ENCODE measurements at regions not wholly inside any gene's neighbourhood (a gene's known extent, or its start where the extent isn't known, plus 50 kb on each side); places are given as distances from the start of the nearest gene placed in this dataset.
"Not testable (repeated sequence)": the region's sequence is repeated elsewhere in the genome, so short reads cannot be mapped to it uniquely, and the experiment has no call there.

GRCh38 chr4:188663369-188663768 is 524.1 kb downstream of the TRIML1 start:
- no peak for DNase-seq (ENCODE audit: low read depth)

GRCh38 chr4:188665491-188666457 is 526.5 kb downstream of the TRIML1 start:
- no peak for DNase-seq (ENCODE audit: low read depth)

GRCh38 chr4:188678691-188679090 is 539.5 kb downstream of the TRIML1 start:
- DNase-seq (ENCODE audit: low read depth), result not testable (repeated sequence)

- no peak for DNase-seq (ENCODE audit: low read depth)
These were observed 540.9 kb downstream of the TRIML1 start for GRCh38 chr4:188680004-188680666.

- no peak for DNase-seq (ENCODE audit: low read depth)
These were observed 541.4 kb downstream of the TRIML1 start for GRCh38 chr4:188680667-188681063.

- DNase-seq (ENCODE audit: low read depth), result no peak
These were observed 543.1 kb downstream of the TRIML1 start for GRCh38 chr4:188682321-188682720.

- no peak for DNase-seq (ENCODE audit: low read depth)
These were observed 544.3 kb downstream of the TRIML1 start for GRCh38 chr4:188683571-188683970.

- no peak for DNase-seq (ENCODE audit: low read depth)
These were observed 549.7 kb downstream of the TRIML1 start for GRCh38 chr4:188688956-188689355.

GRCh38 chr4:188691811-188692210 is 552.6 kb downstream of the TRIML1 start:
- DNase-seq (ENCODE audit: low read depth), result no peak

GRCh38 chr4:188695261-188695660 is 556.0 kb downstream of the TRIML1 start:
- DNase-seq (ENCODE audit: low read depth), result no peak

GRCh38 chr4:188697243-188697642 is 558.0 kb downstream of the TRIML1 start:
- no peak for DNase-seq (ENCODE audit: low read depth)

GRCh38 chr4:188701952-188702351 is 562.7 kb downstream of the TRIML1 start:
- DNase-seq (ENCODE audit: low read depth), result no peak

- DNase-seq (ENCODE audit: low read depth), result no peak
These were observed 565.0 kb downstream of the TRIML1 start for GRCh38 chr4:188704288-188704687.

GRCh38 chr4:188707036-188707435 is 567.8 kb downstream of the TRIML1 start:
- DNase-seq (ENCODE audit: low read depth), result no peak

GRCh38 chr4:188714501-188714900 is 575.3 kb downstream of the TRIML1 start:
- DNase-seq (ENCODE audit: low read depth), result no peak

- DNase-seq (ENCODE audit: low read depth), result no peak
These were observed 575.7 kb downstream of the TRIML1 start for GRCh38 chr4:188714907-188715306.

GRCh38 chr4:188717661-188718060 is 578.4 kb downstream of the TRIML1 start:
- no peak for DNase-seq (ENCODE audit: low read depth)

GRCh38 chr4:188719794-188720193 is 580.6 kb downstream of the TRIML1 start:
- DNase-seq (ENCODE audit: low read depth), result no peak

GRCh38 chr4:188722911-188723310 is 583.7 kb downstream of the TRIML1 start:
- no peak for DNase-seq (ENCODE audit: low read depth)

GRCh38 chr4:188727746-188728145 is 588.5 kb downstream of the TRIML1 start:
- DNase-seq (ENCODE audit: low read depth), result no peak

- DNase-seq (ENCODE audit: low read depth), result no peak
These were observed 589.1 kb downstream of the TRIML1 start for GRCh38 chr4:188728359-188728758.

GRCh38 chr4:188732131-188732530 is 592.9 kb downstream of the TRIML1 start:
- DNase-seq (ENCODE audit: low read depth), result no peak

- DNase-seq (ENCODE audit: low read depth), result no peak
These were observed 595.8 kb downstream of the TRIML1 start for GRCh38 chr4:188735082-188735481.

All from activated T-cell treated with anti-CD3 and anti-CD28 coated beads for 24 hours (primary cell).